Osteocyte (in vitro differentiated cells): ENCODE measurements at regions not wholly inside any gene's neighbourhood (a gene's known extent, or its start where the extent isn't known, plus 50 kb on each side); places are given as distances from the start of the nearest gene placed in this dataset.

Experiments used
- DNase-seq: peaks from one replicate; pipeline ENCODE4 v3.0.0; 2021; ENCODE audit warnings: mixed read lengths; ENCODE audit not compliant: unreplicated experiment; ENCODE audit errors: extremely low spot score
- H3K27ac Mint-ChIP-seq: one replicate; pipeline ENCODE4 v1.8.0; 2021; ENCODE audit warnings: mild to moderate bottlenecking, mixed read lengths; ENCODE audit not compliant: unreplicated experiment
- H3K27me3 Mint-ChIP-seq: one replicate; pipeline ENCODE4 v1.8.0; 2021; ENCODE audit warnings: mixed read lengths; ENCODE audit not compliant: unreplicated experiment
- H3K36me3 Mint-ChIP-seq: one replicate; pipeline ENCODE4 v1.8.0; 2021; ENCODE audit warnings: mixed read lengths; ENCODE audit not compliant: unreplicated experiment
- H3K4me1 Mint-ChIP-seq: one replicate; pipeline ENCODE4 v1.8.0; 2021; ENCODE audit warnings: mixed read lengths; ENCODE audit not compliant: unreplicated experiment
- H3K4me3 Mint-ChIP-seq: one replicate; pipeline ENCODE4 v1.8.0; 2021; ENCODE audit warnings: mild to moderate bottlenecking, moderate library complexity, mixed read lengths; ENCODE audit not compliant: unreplicated experiment
- H3K9me3 Mint-ChIP-seq: one replicate; pipeline ENCODE4 v1.8.0; 2021; ENCODE audit warnings: mixed read lengths; ENCODE audit not compliant: unreplicated experiment
- TF ChIP-seq, protein P1 (sequence below): fragments of 200-600 bp; sonication (generic); IDR thresholded peaks from 2 replicates; pipeline ENCODE4 v1.5.0; 2021; ENCODE audit warnings: antibody characterized with exemption, mild to moderate bottlenecking, moderate library complexity

DNA sequence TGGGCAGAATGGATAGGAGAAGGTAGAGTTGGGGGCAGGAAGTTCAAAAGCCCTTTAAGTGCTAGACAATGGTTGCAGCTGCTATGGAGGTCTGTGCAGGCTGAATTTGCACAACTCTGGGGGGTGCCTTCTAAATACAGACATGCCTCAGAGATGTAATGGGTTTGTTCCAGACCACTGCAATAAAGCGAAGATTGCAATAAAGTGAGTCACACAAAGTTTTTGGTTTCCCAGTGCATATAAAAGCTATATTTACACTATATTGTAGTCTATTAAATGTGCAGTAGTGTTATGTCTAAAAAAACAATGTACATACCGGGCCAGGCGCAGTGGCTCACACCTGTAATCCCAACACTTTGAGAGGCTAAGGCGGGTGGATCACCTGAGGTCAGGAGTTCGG lies 60.5 kb upstream of the MYOCD start:
- Mint-ChIP-seq H3K27me3 (no peaks in the 10 kb centered on the region), H3K4me1 (peaks cover 6% of the 10 kb centered on the region), H3K36me3 (no peaks in the 10 kb centered on the region), H3K9me3 (no peaks in the 10 kb centered on the region), H3K4me3 (no peak overlapping the region), H3K27ac (no peak overlapping the region)
- DNase-seq, result no peak
- TF ChIP-seq, protein P1, sequence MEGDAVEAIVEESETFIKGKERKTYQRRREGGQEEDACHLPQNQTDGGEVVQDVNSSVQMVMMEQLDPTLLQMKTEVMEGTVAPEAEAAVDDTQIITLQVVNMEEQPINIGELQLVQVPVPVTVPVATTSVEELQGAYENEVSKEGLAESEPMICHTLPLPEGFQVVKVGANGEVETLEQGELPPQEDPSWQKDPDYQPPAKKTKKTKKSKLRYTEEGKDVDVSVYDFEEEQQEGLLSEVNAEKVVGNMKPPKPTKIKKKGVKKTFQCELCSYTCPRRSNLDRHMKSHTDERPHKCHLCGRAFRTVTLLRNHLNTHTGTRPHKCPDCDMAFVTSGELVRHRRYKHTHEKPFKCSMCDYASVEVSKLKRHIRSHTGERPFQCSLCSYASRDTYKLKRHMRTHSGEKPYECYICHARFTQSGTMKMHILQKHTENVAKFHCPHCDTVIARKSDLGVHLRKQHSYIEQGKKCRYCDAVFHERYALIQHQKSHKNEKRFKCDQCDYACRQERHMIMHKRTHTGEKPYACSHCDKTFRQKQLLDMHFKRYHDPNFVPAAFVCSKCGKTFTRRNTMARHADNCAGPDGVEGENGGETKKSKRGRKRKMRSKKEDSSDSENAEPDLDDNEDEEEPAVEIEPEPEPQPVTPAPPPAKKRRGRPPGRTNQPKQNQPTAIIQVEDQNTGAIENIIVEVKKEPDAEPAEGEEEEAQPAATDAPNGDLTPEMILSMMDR, result no peak

DNA sequence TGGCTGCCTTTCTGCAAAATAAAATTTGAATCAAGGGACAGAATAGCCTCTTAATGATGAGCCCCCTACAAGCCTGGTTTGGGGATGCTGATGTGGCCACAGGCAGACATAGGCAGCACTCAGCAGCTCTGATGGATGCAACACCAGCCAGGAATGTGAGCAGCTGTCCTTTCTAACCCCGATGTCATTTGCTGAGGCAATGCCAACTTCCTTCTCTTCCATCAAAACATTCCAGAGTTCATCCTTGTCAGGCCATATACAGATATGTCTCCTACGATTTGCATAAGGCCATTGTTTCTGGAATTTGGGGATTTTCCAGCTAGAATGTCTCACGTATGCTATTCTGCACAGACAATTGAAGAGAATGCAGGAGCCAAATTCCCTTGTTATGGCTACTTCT lies 52.1 kb upstream of the MYOCD start:
- TF ChIP-seq, protein P1, result no peak
- no peaks in the 10 kb centered on the region for H3K27me3 Mint-ChIP-seq
- H3K4me3 Mint-ChIP-seq, result no peak overlapping the region
- no peak for DNase-seq
- no peaks in the 10 kb centered on the region for H3K9me3 Mint-ChIP-seq
- H3K36me3 Mint-ChIP-seq, result peaks cover 2% of the 10 kb centered on the region
- peak overlapping the region; percentile 11 for H3K27ac Mint-ChIP-seq
- H3K4me1 Mint-ChIP-seq, result peaks cover 47% of the 10 kb centered on the region
